Activated CD8-positive, alpha-beta T cell treated with anti-CD3 and anti-CD28 coated beads for 36 hours (primary cell): ENCODE measurements at regions not wholly inside any gene's neighbourhood (a gene's known extent, or its start where the extent isn't known, plus 50 kb on each side); places are given as distances from the start of the nearest gene placed in this dataset.

Experiments
- ATAC-seq: fragments of 200-7000 bp; cut with Tn5 transposase; one replicate; pipeline ENCODE4 v1.10.0; 2021; ENCODE audit warnings: mild to moderate bottlenecking, moderate library complexity
- CTCF ChIA-PET: fragments of 350-600 bp; sonication (Branson Sonifier 250); formaldehyde crosslinking; loops from one replicate; lab custom pipeline; 2021; ENCODE audit warnings: antibody characterized with exemption; lab: Charles Lee
- POLR2A ChIA-PET: fragments of 350-600 bp; sonication (Branson Sonifier 250); formaldehyde crosslinking; loops from one replicate; lab custom pipeline; 2021; ENCODE audit warnings: antibody characterized with exemption; lab: Charles Lee
- DNase-seq: peaks from one replicate; pipeline ENCODE4 v3.0.0-alpha.2; 2020
- H3K27ac Mint-ChIP-seq: one replicate; pipeline ENCODE4 v1.8.0; 2021; ENCODE audit warnings: mild to moderate bottlenecking, mixed read lengths
- H3K27me3 Mint-ChIP-seq: one replicate; pipeline ENCODE4 v1.8.0; 2021; ENCODE audit warnings: mixed read lengths
- H3K36me3 Mint-ChIP-seq: one replicate; pipeline ENCODE4 v1.8.0; 2021; ENCODE audit warnings: low read depth, mixed read lengths
- H3K4me1 Mint-ChIP-seq: one replicate; pipeline ENCODE4 v1.8.0; 2021; ENCODE audit warnings: low read depth, mixed read lengths
- H3K4me3 Mint-ChIP-seq: one replicate; pipeline ENCODE4 v1.8.0; 2021; ENCODE audit warnings: mild to moderate bottlenecking, moderate library complexity, mixed read lengths
- H3K9me3 Mint-ChIP-seq: one replicate; pipeline ENCODE4 v1.8.0; 2021; ENCODE audit warnings: mixed read lengths
- intact Hi-C: fragments of 100-400 bp; cut with micrococcal nuclease; formaldehyde crosslinking; loops from one replicate; pipeline ENCODE4 v1.10.0; 2022
- TF ChIP-seq, protein P1 (sequence below): fragments of 200-600 bp; IDR thresholded peaks from one replicate; pipeline ENCODE4 v1.8.0; 2022; ENCODE audit warnings: antibody characterized with exemption, mild to moderate bottlenecking

DNA sequence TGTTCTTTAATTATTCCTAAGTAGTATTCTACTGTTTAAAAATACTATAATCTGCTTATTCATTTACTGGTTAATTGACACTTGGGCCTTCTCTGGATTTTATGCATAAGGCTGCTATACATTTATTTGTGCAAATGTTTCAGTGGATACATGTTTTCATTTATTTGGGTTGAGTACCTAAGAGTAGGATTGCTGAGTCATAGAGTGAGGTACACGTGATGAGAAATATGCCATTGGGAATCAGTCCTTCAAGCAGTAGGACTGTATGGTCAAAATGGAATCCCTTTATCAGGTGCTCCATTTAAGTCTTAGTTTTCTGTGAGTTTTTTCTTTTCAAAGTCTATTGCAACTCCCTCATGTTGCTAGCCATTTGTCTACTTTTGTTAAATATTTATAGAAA lies 275.2 kb upstream of the SORL1-AS1 start:
- Mint-ChIP-seq H3K27me3 (peaks cover 12% of the 10 kb centered on the region), H3K27ac (no peak overlapping the region), H3K4me1 (no peaks in the 10 kb centered on the region), H3K9me3 (no peaks in the 10 kb centered on the region), H3K36me3 (no peaks in the 10 kb centered on the region), H3K4me3 (no peak overlapping the region)
- DNase-seq = no peak
- ChIA-PET CTCF (no interaction called here), POLR2A (no interaction called here)
- intact Hi-C loops = no loop called here
- no peak for ATAC-seq
- TF ChIP-seq, protein P1, sequence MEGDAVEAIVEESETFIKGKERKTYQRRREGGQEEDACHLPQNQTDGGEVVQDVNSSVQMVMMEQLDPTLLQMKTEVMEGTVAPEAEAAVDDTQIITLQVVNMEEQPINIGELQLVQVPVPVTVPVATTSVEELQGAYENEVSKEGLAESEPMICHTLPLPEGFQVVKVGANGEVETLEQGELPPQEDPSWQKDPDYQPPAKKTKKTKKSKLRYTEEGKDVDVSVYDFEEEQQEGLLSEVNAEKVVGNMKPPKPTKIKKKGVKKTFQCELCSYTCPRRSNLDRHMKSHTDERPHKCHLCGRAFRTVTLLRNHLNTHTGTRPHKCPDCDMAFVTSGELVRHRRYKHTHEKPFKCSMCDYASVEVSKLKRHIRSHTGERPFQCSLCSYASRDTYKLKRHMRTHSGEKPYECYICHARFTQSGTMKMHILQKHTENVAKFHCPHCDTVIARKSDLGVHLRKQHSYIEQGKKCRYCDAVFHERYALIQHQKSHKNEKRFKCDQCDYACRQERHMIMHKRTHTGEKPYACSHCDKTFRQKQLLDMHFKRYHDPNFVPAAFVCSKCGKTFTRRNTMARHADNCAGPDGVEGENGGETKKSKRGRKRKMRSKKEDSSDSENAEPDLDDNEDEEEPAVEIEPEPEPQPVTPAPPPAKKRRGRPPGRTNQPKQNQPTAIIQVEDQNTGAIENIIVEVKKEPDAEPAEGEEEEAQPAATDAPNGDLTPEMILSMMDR = no peak

GRCh38 chr11:121723246-121723741 lies 270.5 kb upstream of the SORL1-AS1 start:
- no peaks in the 10 kb centered on the region for H3K36me3 Mint-ChIP-seq
- TF ChIP-seq, protein P1 = no peak
- no peak overlapping the region for H3K27ac Mint-ChIP-seq
- intact Hi-C loops = no loop called here
- peaks cover 31% of the 10 kb centered on the region for H3K27me3 Mint-ChIP-seq
- H3K4me1 Mint-ChIP-seq = peaks cover 2% of the 10 kb centered on the region
- DNase-seq = no peak
- POLR2A ChIA-PET = no interaction called here
- H3K4me3 Mint-ChIP-seq = no peak overlapping the region
- CTCF ChIA-PET = interaction anchor here (1.6 kb wide), 1 partner anchor 69 kb away, joined by 3 read pairs; no protein-coding TSS in a partner anchor
- ATAC-seq = no peak
- peaks cover 3% of the 10 kb centered on the region for H3K9me3 Mint-ChIP-seq

- DNase-seq (peak; percentile 20), ATAC-seq (peak; percentile 61)
- Mint-ChIP-seq H3K4me1 (peaks cover 2% of the 10 kb centered on the region), H3K4me3 (peak overlapping the region; percentile 11), H3K36me3 (no peaks in the 10 kb centered on the region), H3K9me3 (peaks cover 3% of the 10 kb centered on the region), H3K27me3 (peaks cover 31% of the 10 kb centered on the region), H3K27ac (no peak overlapping the region)
- intact Hi-C loops = no loop called here
- TF ChIP-seq, protein P1 = no peak
- POLR2A ChIA-PET = no interaction called here
- CTCF ChIA-PET = interaction anchor here (1.6 kb wide), 1 partner anchor 68 kb away, joined by 3 read pairs; no protein-coding TSS in a partner anchor
Observed at GRCh38 chr11:121722431-121723245, 269.9 kb upstream of the SORL1-AS1 start.

- ChIA-PET POLR2A (no interaction called here), CTCF (interaction anchor here (1.6 kb wide), 1 partner anchor 67 kb away, joined by 3 read pairs; no protein-coding TSS in a partner anchor)
- ATAC-seq (no peak), DNase-seq (no peak)
- Mint-ChIP-seq H3K4me3 (peak overlapping the region; percentile 11), H3K4me1 (peaks cover 2% of the 10 kb centered on the region), H3K27ac (no peak overlapping the region), H3K36me3 (no peaks in the 10 kb centered on the region), H3K27me3 (peaks cover 31% of the 10 kb centered on the region), H3K9me3 (peaks cover 3% of the 10 kb centered on the region)
- intact Hi-C loops = no loop called here
- TF ChIP-seq, protein P1 = no peak
Observed at GRCh38 chr11:121721961-121722360, 269.2 kb upstream of the SORL1-AS1 start.

GRCh38 chr11:121721448-121721847 lies 268.7 kb upstream of the SORL1-AS1 start:
- Mint-ChIP-seq H3K27me3 (peaks cover 31% of the 10 kb centered on the region), H3K4me3 (no peak overlapping the region), H3K4me1 (peaks cover 2% of the 10 kb centered on the region), H3K27ac (no peak overlapping the region), H3K9me3 (peaks cover 3% of the 10 kb centered on the region), H3K36me3 (no peaks in the 10 kb centered on the region)
- POLR2A ChIA-PET = no interaction called here
- ATAC-seq (no peak), DNase-seq (no peak)
- CTCF ChIA-PET = interaction anchor here (1.6 kb wide), 1 partner anchor 67 kb away, joined by 3 read pairs; no protein-coding TSS in a partner anchor
- intact Hi-C loops = no loop called here
- TF ChIP-seq, protein P1 = no peak
